KMS-11 (cell line): ENCODE measurements at regions not wholly inside any gene's neighbourhood (a gene's known extent, or its start where the extent isn't known, plus 50 kb on each side); places are given as distances from the start of the nearest gene placed in this dataset.

Experiments
- H2AFZ ChIP-seq: fragments of 200-600 bp; sonication (generic); 2 replicates; pipeline ENCODE4 v1.6.1; 2016; ENCODE audit warnings: antibody characterized with exemption, mixed run types, low read depth
- H3K27ac ChIP-seq: fragments of 200-600 bp; sonication (generic); 2 replicates; pipeline ENCODE4 v1.6.1; 2016; ENCODE audit warnings: mild to moderate bottlenecking, mixed run types
- H3K27me3 ChIP-seq: fragments of 200-600 bp; sonication (generic); 2 replicates; pipeline ENCODE4 v1.6.1; 2017; ENCODE audit warnings: mild to moderate bottlenecking, low read depth, mixed run types, moderate library complexity; ENCODE audit not compliant: insufficient read depth
- H3K36me3 ChIP-seq: fragments of 200-600 bp; sonication (generic); 2 replicates; pipeline ENCODE4 v1.6.1; 2017; ENCODE audit warnings: mild to moderate bottlenecking, mixed run types; ENCODE audit not compliant: insufficient read depth
- H3K4me1 ChIP-seq: fragments of 200-600 bp; sonication (generic); 2 replicates; pipeline ENCODE4 v1.6.1; 2016; ENCODE audit warnings: mild to moderate bottlenecking, low read depth, mixed run types; ENCODE audit not compliant: poor library complexity, severe bottlenecking
- H3K4me2 ChIP-seq: fragments of 200-600 bp; sonication (generic); 2 replicates; pipeline ENCODE4 v1.7.0; 2016; ENCODE audit warnings: mild to moderate bottlenecking, mixed run types
- H3K4me3 ChIP-seq: fragments of 200-600 bp; sonication (generic); IDR thresholded peaks from 2 replicates; pipeline ENCODE4 v1.6.1; 2017; ENCODE audit warnings: low read depth, low read length, mixed read lengths; ENCODE audit not compliant: insufficient read depth
- H3K79me2 ChIP-seq: fragments of 200-600 bp; sonication (generic); 2 replicates; pipeline ENCODE4 v1.6.1; 2016; ENCODE audit warnings: low read depth, mixed run types; ENCODE audit not compliant: insufficient read depth
- H3K9ac ChIP-seq: fragments of 200-600 bp; sonication (generic); 2 replicates; pipeline ENCODE4 v1.6.1; 2016; ENCODE audit warnings: mild to moderate bottlenecking, mixed run types
- H4K20me1 ChIP-seq: fragments of 200-600 bp; sonication (generic); 2 replicates; pipeline ENCODE4 v1.6.1; 2016; ENCODE audit warnings: mild to moderate bottlenecking, mixed run types; ENCODE audit not compliant: insufficient read depth
- CTCF ChIP-seq: fragments of 200-600 bp; sonication (generic); conservative IDR thresholded peaks from 2 replicates; pipeline ENCODE4 v1.6.1; 2017; ENCODE audit warnings: low read depth, mild to moderate bottlenecking, antibody characterized with exemption, low read length, moderate library complexity, mixed read lengths

GRCh38 chr3:144773350-144773749 is 801.7 kb downstream of the DIPK2A start:
- Histone ChIP-seq H3K9ac (no peak overlapping the region), H2AFZ (no peak overlapping the region), H3K27me3 (no peaks in the 10 kb centered on the region), H3K27ac (no peak overlapping the region), H4K20me1 (no peaks in the 10 kb centered on the region), H3K79me2 (no peaks in the 10 kb centered on the region), H3K4me3 (no peak overlapping the region), H3K4me1 (peaks cover 27% of the 10 kb centered on the region), H3K36me3 (no peaks in the 10 kb centered on the region), H3K4me2 (no peak overlapping the region)
- TF ChIP-seq CTCF, result no peak

DNA sequence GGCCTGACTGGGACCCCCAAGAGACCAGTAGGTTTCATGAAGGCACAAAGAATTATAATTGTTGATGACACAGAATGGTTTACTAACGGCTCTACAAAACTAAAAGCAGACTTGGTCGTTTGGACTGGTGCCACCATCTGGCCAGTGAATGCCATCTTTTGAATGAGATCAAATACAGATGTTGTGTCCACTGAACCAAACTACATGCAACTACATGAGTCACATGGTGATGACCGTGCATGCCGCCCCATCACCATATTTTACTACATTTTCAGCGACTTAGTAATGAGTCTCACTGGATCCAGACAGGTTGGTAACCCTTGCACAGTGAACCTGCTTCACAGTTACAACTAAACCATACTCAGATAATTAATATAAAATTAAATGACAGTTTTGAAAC is 803.3 kb downstream of the DIPK2A start:
- H3K27ac ChIP-seq, result no peak overlapping the region
- H3K4me2 ChIP-seq, result no peak overlapping the region

GRCh38 chr3:144775551-144775950 is 803.9 kb downstream of the DIPK2A start:
- Histone ChIP-seq H4K20me1 (no peaks in the 10 kb centered on the region), H3K4me3 (no peak overlapping the region), H3K4me2 (no peak overlapping the region), H3K27me3 (no peaks in the 10 kb centered on the region), H3K4me1 (peaks cover 15% of the 10 kb centered on the region), H3K9ac (no peak overlapping the region), H2AFZ (no peak overlapping the region), H3K79me2 (no peaks in the 10 kb centered on the region), H3K27ac (no peak overlapping the region), H3K36me3 (no peaks in the 10 kb centered on the region)
- TF ChIP-seq CTCF, result no peak

More for the DNA sequence above, 803.3 kb downstream of the DIPK2A start:
- no peak overlapping the region for H2AFZ ChIP-seq
- no peaks in the 10 kb centered on the region for H3K79me2 ChIP-seq
- H3K36me3 ChIP-seq, result no peaks in the 10 kb centered on the region
- H3K9ac ChIP-seq, result no peak overlapping the region
- TF ChIP-seq CTCF, result no peak
- no peaks in the 10 kb centered on the region for H3K27me3 ChIP-seq
- no peak overlapping the region for H3K4me3 ChIP-seq
- peaks cover 22% of the 10 kb centered on the region for H3K4me1 ChIP-seq
- H4K20me1 ChIP-seq, result no peaks in the 10 kb centered on the region

DNA sequence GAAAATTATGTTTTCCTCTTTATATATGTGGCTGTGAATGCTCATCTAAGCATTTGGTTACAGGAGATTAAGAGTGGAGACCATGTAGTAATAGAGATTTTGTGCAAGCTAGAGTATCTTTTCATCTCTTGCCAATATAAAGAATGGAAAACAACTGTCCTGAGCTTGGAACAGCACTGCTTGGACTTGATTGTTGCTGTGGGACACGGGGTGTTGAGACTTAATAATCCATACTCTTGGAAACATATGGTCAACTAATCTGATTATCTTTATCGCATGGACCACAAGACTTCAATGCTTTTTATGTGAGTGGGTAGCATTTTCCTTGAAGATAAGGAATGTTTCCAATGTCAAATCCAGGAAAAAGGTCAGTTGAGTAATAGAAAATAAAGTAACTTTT is 806.3 kb downstream of the DIPK2A start:
- Histone ChIP-seq H4K20me1 (no peaks in the 10 kb centered on the region), H2AFZ (no peak overlapping the region), H3K79me2 (no peaks in the 10 kb centered on the region), H3K27me3 (no peaks in the 10 kb centered on the region), H3K27ac (no peak overlapping the region), H3K9ac (no peak overlapping the region), H3K4me3 (no peak overlapping the region), H3K4me1 (no peaks in the 10 kb centered on the region), H3K36me3 (no peaks in the 10 kb centered on the region), H3K4me2 (no peak overlapping the region)
- TF ChIP-seq CTCF, result no peak
